Kidney epithelial cell (primary cell): ENCODE measurements at regions not wholly inside any gene's neighbourhood (a gene's known extent, or its start where the extent isn't known, plus 50 kb on each side); places are given as distances from the start of the nearest gene placed in this dataset.
"Not testable (repeated sequence)": the region's sequence is repeated elsewhere in the genome, so short reads cannot be mapped to it uniquely, and the experiment has no call there.

Experiments used
- DNase-seq: peaks from one replicate; pipeline ENCODE4 v3.0.0-alpha.2; 2010; ENCODE audit warnings: low read depth
- H3K27me3 ChIP-seq: 2 replicates; pipeline ENCODE4 v1.6.0; 2011; ENCODE audit warnings: low read length; ENCODE audit not compliant: control insufficient read depth, insufficient read depth
- H3K36me3 ChIP-seq: 2 replicates; pipeline ENCODE4 v1.5.1; 2011; ENCODE audit warnings: low read length; ENCODE audit not compliant: control insufficient read depth, insufficient read depth
- H3K4me3 ChIP-seq: 2 replicates; pipeline ENCODE4 v1.5.1; 2011; ENCODE audit warnings: low read depth, mild to moderate bottlenecking, control low read depth, low read length
- TF ChIP-seq, protein P1 (sequence below): IDR thresholded peaks from 2 replicates; pipeline ENCODE4 v1.5.1; 2011; ENCODE audit warnings: mild to moderate bottlenecking, moderate library complexity, low read length, control low read depth, inconsistent platforms; ENCODE audit not compliant: insufficient read depth, poor library complexity, severe bottlenecking

DNA sequence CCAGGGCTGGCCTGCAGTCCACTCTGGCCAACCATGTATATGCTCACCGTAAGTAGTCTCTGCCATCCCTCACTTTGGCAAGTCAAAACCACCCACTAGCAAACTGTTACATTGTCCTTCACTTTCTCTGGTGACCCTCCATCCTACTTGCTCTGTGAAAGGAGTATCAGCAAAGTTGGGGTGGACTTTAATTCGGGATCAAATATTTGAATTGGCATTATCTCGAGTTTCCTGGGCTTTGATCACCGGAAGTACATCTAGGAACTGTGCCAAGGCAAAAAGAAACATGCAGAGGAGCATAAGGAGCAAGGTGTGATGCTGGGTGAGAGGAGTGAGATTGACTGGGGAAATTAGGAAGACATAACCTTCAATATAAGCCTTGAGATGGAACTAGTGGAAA, 188.9 kb upstream of the P2RY1 start:
- H3K27me3 ChIP-seq = no peaks in the 10 kb centered on the region
- TF ChIP-seq, protein P1, sequence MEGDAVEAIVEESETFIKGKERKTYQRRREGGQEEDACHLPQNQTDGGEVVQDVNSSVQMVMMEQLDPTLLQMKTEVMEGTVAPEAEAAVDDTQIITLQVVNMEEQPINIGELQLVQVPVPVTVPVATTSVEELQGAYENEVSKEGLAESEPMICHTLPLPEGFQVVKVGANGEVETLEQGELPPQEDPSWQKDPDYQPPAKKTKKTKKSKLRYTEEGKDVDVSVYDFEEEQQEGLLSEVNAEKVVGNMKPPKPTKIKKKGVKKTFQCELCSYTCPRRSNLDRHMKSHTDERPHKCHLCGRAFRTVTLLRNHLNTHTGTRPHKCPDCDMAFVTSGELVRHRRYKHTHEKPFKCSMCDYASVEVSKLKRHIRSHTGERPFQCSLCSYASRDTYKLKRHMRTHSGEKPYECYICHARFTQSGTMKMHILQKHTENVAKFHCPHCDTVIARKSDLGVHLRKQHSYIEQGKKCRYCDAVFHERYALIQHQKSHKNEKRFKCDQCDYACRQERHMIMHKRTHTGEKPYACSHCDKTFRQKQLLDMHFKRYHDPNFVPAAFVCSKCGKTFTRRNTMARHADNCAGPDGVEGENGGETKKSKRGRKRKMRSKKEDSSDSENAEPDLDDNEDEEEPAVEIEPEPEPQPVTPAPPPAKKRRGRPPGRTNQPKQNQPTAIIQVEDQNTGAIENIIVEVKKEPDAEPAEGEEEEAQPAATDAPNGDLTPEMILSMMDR = no peak
- DNase-seq = no peak

GRCh38 chr3:152650177-152650576, 184.8 kb upstream of the P2RY1 start:
- DNase-seq = no peak
- Histone ChIP-seq H3K27me3 (no peaks in the 10 kb centered on the region), H3K36me3 (no peaks in the 10 kb centered on the region), H3K4me3 (no peak overlapping the region)
- TF ChIP-seq, protein P1 = no peak

More for the DNA sequence above, 188.9 kb upstream of the P2RY1 start:
- no peaks in the 10 kb centered on the region for H3K36me3 ChIP-seq
- H3K4me3 ChIP-seq = no peak overlapping the region

GRCh38 chr3:152650923-152651322, 184.0 kb upstream of the P2RY1 start:
- not testable (repeated sequence) for H3K27me3 ChIP-seq, H3K4me3 ChIP-seq, H3K36me3 ChIP-seq, DNase-seq

GRCh38 chr3:152656214-152656971, 178.5 kb upstream of the P2RY1 start:
- Histone ChIP-seq H3K27me3 (no peaks in the 10 kb centered on the region), H3K36me3 (no peaks in the 10 kb centered on the region), H3K4me3 (no peak overlapping the region)
- no peak for DNase-seq
- TF ChIP-seq, protein P1 = no peak

- TF ChIP-seq, protein P1 = no peak
- H3K27me3 ChIP-seq = no peaks in the 10 kb centered on the region
- no peak for DNase-seq
- H3K4me3 ChIP-seq = no peak overlapping the region
- H3K36me3 ChIP-seq = no peaks in the 10 kb centered on the region
These were observed 178.0 kb upstream of the P2RY1 start for GRCh38 chr3:152656972-152657355.

GRCh38 chr3:152658977-152659720, 175.8 kb upstream of the P2RY1 start:
- TF ChIP-seq, protein P1 = no peak
- H3K36me3 ChIP-seq = no peaks in the 10 kb centered on the region
- H3K27me3 ChIP-seq = no peaks in the 10 kb centered on the region
- DNase-seq = no peak
- no peak overlapping the region for H3K4me3 ChIP-seq
